ENCODE measurements at regions not wholly inside any gene's neighbourhood (a gene's known extent, or its start where the extent isn't known, plus 50 kb on each side); places are given as distances from the start of the nearest gene placed in this dataset.

- Histone ChIP-seq H3K4me3 (ENCODE audit: low read length in 2 of 2) (no peak overlapping the region), H3K36me3 (ENCODE audit: control insufficient read depth in 2 of 2, insufficient read depth in 2 of 2, low read length in 1 of 2) (no peaks in the 10 kb centered on the region), H3K27ac (ENCODE audit: low read depth in 1 of 2, low read length in 1 of 2) (no peak overlapping the region), H3K9me3 (ENCODE audit: control insufficient read depth in 2 of 2, insufficient read depth in 1 of 2, low read length in 1 of 2) (no peaks in the 10 kb centered on the region), H3K4me1 (ENCODE audit: control insufficient read depth in 2 of 2, insufficient read depth in 2 of 2, low read length in 2 of 2) (no peaks in the 10 kb centered on the region), H3K27me3 (ENCODE audit: control insufficient read depth in 2 of 2, insufficient read depth in 1 of 2, low read length in 1 of 2) (no peaks in the 10 kb centered on the region)
- 71% methylated on average over 6 of the region's 6 CpGs for WGBS
- DNase-seq (ENCODE audit: low read depth in 6 of 9, low spot score in 9 of 9) = no peak
These were observed 95.7 kb downstream of the VSTM2A start for GRCh38 chr7:54637712-54638396.

GRCh38 chr7:54632696-54633095 lies 90.5 kb downstream of the VSTM2A start:
- Histone ChIP-seq H3K36me3 (ENCODE audit: control insufficient read depth in 2 of 2, insufficient read depth in 2 of 2, low read length in 1 of 2) (no peaks in the 10 kb centered on the region), H3K4me1 (ENCODE audit: control insufficient read depth in 2 of 2, insufficient read depth in 2 of 2, low read length in 2 of 2) (no peaks in the 10 kb centered on the region), H3K27me3 (ENCODE audit: control insufficient read depth in 2 of 2, insufficient read depth in 1 of 2, low read length in 1 of 2) (no peaks in the 10 kb centered on the region), H3K9me3 (ENCODE audit: control insufficient read depth in 2 of 2, insufficient read depth in 1 of 2, low read length in 1 of 2) (no peaks in the 10 kb centered on the region), H3K27ac (ENCODE audit: low read depth in 1 of 2, low read length in 1 of 2) (no peak overlapping the region), H3K4me3 (ENCODE audit: low read length in 2 of 2) (no peak overlapping the region)
- 41% methylated on average over 4 of the region's 4 CpGs for WGBS
- DNase-seq (ENCODE audit: low read depth in 6 of 9, low spot score in 9 of 9) = no peak

GRCh38 chr7:54629771-54630170 lies 87.6 kb downstream of the VSTM2A start:
- Histone ChIP-seq H3K27me3 (ENCODE audit: control insufficient read depth in 2 of 2, insufficient read depth in 1 of 2, low read length in 1 of 2) (no peaks in the 10 kb centered on the region), H3K9me3 (ENCODE audit: control insufficient read depth in 2 of 2, insufficient read depth in 1 of 2, low read length in 1 of 2) (no peaks in the 10 kb centered on the region), H3K27ac (ENCODE audit: low read depth in 1 of 2, low read length in 1 of 2) (no peak overlapping the region), H3K4me1 (ENCODE audit: control insufficient read depth in 2 of 2, insufficient read depth in 2 of 2, low read length in 2 of 2) (no peaks in the 10 kb centered on the region), H3K36me3 (ENCODE audit: control insufficient read depth in 2 of 2, insufficient read depth in 2 of 2, low read length in 1 of 2) (no peaks in the 10 kb centered on the region), H3K4me3 (ENCODE audit: low read length in 2 of 2) (no peak overlapping the region)
- DNase-seq (ENCODE audit: low read depth in 6 of 9, low spot score in 9 of 9) = no peak
- 82% methylated on average over 4 of the region's 4 CpGs for WGBS

GRCh38 chr7:54622696-54623309 lies 80.6 kb downstream of the VSTM2A start:
- Histone ChIP-seq H3K27ac (ENCODE audit: low read depth in 1 of 2, low read length in 1 of 2) (no peak overlapping the region), H3K36me3 (ENCODE audit: control insufficient read depth in 2 of 2, insufficient read depth in 2 of 2, low read length in 1 of 2) (no peaks in the 10 kb centered on the region), H3K27me3 (ENCODE audit: control insufficient read depth in 2 of 2, insufficient read depth in 1 of 2, low read length in 1 of 2) (no peaks in the 10 kb centered on the region), H3K9me3 (ENCODE audit: control insufficient read depth in 2 of 2, insufficient read depth in 1 of 2, low read length in 1 of 2) (peaks cover 0 to 3% of the 10 kb centered on the region in 2 donors), H3K4me3 (ENCODE audit: low read length in 2 of 2) (no peak overlapping the region), H3K4me1 (ENCODE audit: control insufficient read depth in 2 of 2, insufficient read depth in 2 of 2, low read length in 2 of 2) (no peaks in the 10 kb centered on the region)
- 89% methylated on average over 3 of the region's 3 CpGs for WGBS
- DNase-seq (ENCODE audit: low read depth in 6 of 9, low spot score in 9 of 9) = no peak
